ENCODE measurements at regions not wholly inside any gene's neighbourhood (a gene's known extent, or its start where the extent isn't known, plus 50 kb on each side); places are given as distances from the start of the nearest gene placed in this dataset.

DNA sequence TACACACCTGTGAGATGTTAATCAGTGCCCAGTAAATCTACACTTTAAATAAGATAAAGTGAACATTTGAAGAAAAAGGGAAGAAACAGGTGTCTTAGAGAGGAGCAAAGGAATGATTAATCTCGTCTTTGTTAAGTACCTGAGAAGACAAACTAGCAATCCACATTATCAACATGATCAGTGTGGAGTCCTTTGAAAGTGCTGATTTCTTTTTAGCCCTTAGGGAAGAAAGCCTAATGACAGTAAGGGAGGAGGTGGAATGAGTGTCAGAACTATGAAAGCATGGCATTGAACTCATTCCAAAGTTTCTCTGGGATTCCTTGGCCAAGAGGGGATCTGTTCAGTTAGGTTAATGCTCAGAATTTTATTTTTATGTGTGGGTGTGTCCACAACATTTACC lies 1109.0 kb upstream of the ACO1 start:
- DNase-seq (ENCODE audit: extremely low read depth, low read depth): no peak
- TF ChIP-seq CTCF (IDR thresholded peaks at IDR 0.05; ENCODE audit: low read depth, low read length): no peak

- no peak for DNase-seq (ENCODE audit: extremely low read depth, low read depth)
- no peak for TF ChIP-seq CTCF (IDR thresholded peaks at IDR 0.05; ENCODE audit: low read depth, low read length)
Measured at GRCh38 chr9:31290731-31291130, 1093.7 kb upstream of the ACO1 start.

DNA sequence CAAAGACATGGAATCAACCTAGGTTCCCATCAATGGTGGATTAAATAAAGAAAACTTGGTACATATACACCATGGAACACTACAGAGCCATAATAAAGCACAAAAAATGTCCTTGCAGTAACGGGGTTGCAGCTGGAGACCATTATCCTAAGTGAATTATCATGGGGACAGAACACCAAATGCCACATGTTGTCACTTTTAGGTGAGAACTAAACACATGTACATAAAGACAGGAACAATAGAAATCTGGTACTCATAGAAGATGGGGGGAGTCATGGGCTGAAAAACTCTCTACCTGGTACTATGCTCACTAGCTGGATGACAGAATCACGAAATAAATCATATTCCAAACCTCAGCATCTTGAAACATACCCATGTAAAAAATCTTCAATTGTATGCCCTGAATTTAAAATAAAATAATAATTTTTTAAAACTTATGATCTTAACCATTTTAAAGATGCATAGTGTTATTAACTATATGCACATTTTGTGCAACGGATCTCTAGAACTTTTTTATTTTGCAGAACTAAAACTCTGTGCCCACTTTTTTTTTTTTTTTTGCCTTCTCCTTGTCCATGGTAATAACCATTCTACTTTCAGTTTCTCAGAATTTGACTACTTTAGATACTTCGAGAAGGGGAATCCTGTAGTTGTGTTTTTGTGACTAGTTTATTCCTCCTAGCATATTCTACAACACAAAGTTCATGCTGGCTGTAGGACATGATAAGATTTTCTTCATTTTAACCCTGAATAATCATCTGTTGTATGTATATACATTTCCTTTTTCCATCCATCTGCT lies 1081.6 kb upstream of the ACO1 start:
- DNase-seq (ENCODE audit: extremely low read depth, low read depth): no peak
- no peak for TF ChIP-seq CTCF (IDR thresholded peaks at IDR 0.05; ENCODE audit: low read depth, low read length)

- TF ChIP-seq CTCF (IDR thresholded peaks at IDR 0.05; ENCODE audit: low read depth, low read length): no peak
- no peak for DNase-seq (ENCODE audit: extremely low read depth, low read depth)
Measured at GRCh38 chr9:31304576-31304975, 1079.9 kb upstream of the ACO1 start.

DNA sequence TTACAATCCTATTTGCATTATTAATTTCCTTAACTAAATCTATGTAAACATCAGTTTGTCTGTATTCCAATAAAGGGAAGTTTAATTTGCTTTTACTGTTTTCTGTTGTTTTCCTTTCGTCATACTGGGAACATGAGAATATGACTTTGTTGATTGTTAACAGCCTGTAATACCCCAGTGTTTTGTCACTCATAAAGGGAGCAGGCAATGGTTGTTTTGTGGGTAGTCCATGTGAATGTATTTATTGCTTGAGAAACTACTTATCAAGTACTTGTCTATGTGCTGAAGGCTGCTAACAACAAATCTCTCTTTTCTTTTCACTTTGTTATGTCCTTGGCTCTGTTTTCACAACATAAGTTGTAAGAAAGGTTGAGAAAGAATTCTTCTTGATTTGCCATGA lies 1070.2 kb upstream of the ACO1 start:
- no peak for DNase-seq (ENCODE audit: extremely low read depth, low read depth)
- no peak for TF ChIP-seq CTCF (IDR thresholded peaks at IDR 0.05; ENCODE audit: low read depth, low read length)

GRCh38 chr9:31320494-31320893 lies 1063.9 kb upstream of the ACO1 start:
- no peak for DNase-seq (ENCODE audit: extremely low read depth, low read depth)
- no peak for TF ChIP-seq CTCF (IDR thresholded peaks at IDR 0.05; ENCODE audit: low read depth, low read length)

- TF ChIP-seq CTCF (IDR thresholded peaks at IDR 0.05; ENCODE audit: low read depth, low read length): no peak
- no peak for DNase-seq (ENCODE audit: extremely low read depth, low read depth)
Measured at GRCh38 chr9:31321256-31321655, 1063.2 kb upstream of the ACO1 start.

Data from AG09319 (cell line).